Ramos (cell line): ENCODE measurements at regions not wholly inside any gene's neighbourhood (a gene's known extent, or its start where the extent isn't known, plus 50 kb on each side); places are given as distances from the start of the nearest gene placed in this dataset.

Source experiments
- in situ Hi-C: fragments of 300-500 bp; cut with MboI; formaldehyde crosslinking; loops from one replicate; pipeline ENCODE4 v1.14.3; 2022; ENCODE audit warnings: low sequenced_read_pairs; ENCODE audit not compliant: unreplicated experiment

DNA sequence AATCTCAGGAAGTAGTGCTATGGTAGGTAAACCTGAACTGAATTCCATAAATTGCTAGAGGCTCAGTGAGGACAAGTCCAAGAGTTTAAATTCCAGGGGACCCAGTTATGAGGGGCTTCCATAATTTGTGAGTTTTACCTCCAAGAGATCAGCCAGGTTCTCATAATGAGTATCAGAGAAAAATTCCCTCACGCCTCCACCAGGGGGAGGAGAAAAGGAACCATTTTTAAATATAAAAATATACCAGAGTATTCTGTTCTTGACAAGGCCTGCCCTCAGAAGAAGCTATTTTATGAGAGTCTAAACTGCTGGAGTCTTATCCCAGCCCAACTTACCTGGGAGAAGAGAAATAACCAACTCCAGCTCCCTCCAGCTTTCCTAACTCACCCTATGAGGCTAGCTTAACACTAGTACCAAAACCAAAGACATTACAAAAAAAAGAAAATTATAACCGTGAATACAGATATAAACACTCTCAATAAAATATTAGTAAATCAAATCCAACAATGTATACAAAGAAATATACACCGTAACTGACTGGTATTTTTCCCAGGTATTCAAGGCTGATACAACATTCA lies 158.7 kb downstream of the TFAP2A start:
- in situ Hi-C loops, result loop anchor here (25.0 kb wide), 1 partner anchor 181 kb away; no protein-coding TSS in a partner anchor

DNA sequence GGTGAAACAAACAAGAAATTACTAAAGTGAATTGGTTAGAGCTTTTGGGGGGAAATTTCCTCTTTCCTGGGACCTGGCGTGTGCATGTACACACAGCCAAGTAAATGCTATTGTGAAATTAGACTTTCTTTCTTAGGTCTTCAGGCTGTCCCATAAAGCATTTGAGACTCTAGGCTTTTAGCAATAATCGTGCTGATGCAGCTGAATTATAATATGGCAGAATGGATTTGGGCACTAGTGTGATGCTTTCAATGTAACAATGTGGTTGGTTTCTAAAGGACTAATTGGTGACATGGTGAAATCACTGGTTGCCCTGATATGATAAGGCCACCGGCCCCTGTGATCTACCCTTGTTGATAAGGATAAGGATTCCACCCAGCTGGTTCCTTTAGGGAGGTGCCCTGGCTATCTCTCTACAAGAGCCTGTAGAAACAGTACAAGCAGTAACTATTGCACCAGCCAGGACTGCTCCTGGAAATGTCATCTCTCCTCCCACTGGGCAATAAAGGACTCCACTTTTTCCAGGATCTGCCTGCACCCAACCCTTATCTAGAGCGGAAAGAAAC lies 164.1 kb downstream of the TFAP2A start:
- in situ Hi-C loops, result loop anchor here (25.0 kb wide), 1 partner anchor 187 kb away; no protein-coding TSS in a partner anchor

DNA sequence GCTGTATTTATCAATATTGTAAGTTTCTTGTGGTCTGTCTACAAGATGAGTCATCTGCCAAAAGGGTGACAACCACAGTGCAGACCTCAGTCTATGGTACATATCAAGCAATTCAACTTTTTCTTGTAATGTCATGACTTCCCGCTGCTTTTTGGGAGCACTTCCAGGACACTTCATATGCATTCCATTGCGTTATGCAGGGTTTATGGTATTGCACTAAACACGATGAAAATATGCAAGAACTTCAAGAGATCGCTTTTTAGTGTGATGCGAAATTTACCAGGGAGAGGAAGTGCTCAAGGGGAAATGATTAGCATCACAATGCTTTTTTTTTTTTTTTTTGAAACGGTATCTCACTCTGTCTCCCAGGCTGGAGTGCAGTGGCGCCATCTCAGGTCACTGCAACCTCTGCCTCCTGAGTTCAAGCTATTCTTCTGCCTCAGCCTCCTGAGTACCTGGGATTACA lies 166.5 kb downstream of the TFAP2A start:
- in situ Hi-C loops, result no loop called here

DNA sequence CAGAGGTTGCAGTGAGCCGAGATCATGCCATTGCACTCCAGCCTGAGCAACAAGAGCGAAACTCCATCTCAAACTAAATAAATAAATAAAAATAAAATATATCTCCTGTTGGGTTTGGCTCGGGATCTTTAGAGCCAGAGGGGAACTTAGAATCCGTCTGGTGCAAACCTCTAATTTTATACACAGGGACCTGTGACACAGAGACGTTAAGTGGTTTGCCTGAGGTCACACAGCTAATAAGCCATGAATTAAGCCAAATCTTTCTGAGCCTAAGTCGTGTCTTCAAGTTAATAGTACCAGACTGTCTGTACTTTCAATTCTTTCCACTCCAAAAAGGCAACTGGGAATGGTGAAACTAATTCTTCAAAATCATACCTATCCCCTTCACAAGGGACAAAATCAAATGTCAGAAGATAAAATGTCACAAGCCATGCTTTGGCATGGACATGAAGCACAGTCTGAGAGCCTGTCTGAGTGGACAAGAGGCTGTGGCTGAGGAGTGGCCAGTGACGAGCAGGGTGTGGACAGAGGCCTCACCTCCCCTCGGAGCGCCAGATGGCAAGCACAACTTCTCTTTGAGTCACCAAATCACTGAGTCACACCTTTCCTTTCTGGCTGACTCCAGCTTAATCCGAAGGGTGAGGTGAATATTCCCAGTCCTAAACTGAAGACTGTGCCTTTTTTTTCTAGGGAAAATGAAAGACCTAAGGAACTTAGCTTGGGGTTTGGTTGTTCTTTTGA lies 177.4 kb downstream of the TFAP2A start:
- in situ Hi-C loops, result no loop called here

DNA sequence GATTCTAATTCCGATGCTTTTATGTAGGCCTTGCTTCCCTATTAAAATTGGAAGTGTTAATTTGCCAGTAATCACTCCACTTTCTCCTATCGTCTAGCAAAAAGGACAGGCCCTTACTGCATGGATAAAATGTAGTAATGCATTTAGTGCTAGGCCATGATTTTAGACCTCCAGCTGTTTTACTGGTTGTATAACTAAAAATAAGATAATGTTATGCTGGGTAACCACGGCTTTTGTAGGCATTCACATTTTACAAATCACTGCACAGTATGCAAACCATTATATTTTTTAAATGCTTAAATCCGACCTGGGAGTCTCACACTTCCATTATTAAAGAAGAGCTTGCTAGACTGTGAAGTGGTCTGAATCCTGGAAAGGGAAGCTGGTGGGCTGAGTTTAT lies 179.5 kb downstream of the TFAP2A start:
- in situ Hi-C loops, result no loop called here

DNA sequence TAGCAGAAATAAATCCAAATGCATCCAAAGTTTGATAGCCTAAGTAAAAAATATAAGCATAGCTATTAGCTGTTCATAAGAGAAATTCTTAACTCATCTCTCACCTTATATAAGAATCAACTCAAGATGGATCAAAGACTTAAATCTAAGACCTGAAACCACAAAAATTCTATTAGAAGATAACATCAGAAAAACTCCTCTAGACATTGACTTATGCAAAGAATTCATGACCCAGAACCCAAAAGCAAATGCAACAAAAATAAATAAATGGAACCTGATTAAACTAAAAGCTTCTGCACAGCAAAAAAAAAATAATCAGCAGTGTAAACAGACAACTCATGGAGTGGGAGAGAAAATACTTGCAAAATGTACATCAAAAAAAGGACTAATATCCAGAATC lies 184.3 kb downstream of the TFAP2A start:
- in situ Hi-C loops, result no loop called here

DNA sequence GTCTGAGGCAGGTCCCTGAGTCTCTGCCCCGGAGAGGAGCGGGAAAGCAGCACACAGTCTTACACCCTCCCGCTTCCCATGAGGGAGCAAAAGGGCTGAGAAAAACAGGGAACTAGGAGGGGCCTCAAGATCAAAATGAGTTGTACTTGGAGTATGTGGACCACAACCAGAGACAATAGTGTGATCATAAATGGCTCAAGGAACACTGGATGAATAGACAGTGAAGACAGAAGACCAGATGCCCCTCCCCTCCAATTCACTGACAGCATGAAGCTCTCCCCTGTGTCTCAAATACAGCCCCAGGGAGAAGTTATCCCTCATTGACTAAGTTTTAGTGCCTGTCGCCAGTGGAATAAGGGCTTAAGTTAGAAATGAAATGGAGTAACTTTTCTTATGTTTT lies 191.0 kb downstream of the TFAP2A start:
- in situ Hi-C loops, result no loop called here

DNA sequence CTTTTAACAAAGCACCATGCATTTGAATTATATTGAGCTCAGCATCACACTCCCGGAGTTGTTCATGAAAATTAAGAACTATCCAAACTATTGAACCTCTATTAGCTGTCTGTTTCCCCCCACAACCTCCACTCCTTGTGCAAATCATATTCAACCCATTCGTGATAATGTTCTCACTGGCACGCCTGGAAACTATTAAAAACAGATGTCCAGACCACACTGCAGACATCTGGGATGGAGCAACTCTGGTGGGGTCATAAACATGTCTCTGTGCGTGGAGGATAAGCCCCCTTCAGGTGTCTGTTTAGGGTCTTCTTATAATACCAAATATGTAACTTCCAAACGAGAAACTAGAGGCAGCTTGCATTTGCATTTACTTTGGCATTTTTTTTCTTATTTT lies 193.7 kb downstream of the TFAP2A start:
- in situ Hi-C loops, result no loop called here

DNA sequence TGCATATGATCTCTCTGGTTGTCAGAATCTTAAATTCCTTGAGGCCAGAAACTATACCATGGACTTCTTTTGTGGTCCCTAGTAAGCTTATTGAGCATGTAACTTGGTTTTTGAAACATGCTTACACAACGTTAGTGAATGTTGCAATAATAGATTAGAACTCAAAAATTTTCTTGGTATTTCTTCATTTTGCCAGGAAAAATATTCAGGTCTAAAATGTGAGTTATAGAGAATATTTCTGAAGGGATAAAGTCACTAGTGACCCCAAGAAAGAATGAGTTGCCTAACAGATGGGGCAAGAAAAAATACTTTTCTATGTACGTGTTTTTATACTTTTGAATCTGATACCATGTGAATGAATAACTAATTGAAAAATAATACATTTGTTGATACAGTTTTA lies 195.4 kb downstream of the TFAP2A start:
- in situ Hi-C loops, result no loop called here

DNA sequence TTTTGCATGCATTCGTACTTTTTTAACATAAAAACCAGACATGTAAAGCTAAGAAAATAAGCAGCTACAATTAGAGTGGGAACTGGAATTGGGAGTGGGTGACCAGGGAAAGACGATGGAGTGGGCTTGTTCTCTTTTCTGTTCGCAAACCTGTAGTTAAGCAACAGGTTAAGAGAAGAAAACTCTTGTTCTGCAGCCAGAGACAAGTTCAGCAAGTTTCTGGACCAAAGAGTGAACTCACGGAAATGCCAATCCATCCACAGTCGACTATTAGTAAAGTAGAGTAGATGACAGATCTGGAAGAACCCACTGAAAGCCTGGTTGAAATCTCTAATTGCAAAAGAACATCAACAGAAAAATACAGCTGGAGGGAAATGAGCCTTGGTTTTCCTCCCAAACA lies 197.8 kb downstream of the TFAP2A start:
- in situ Hi-C loops, result no loop called here

DNA sequence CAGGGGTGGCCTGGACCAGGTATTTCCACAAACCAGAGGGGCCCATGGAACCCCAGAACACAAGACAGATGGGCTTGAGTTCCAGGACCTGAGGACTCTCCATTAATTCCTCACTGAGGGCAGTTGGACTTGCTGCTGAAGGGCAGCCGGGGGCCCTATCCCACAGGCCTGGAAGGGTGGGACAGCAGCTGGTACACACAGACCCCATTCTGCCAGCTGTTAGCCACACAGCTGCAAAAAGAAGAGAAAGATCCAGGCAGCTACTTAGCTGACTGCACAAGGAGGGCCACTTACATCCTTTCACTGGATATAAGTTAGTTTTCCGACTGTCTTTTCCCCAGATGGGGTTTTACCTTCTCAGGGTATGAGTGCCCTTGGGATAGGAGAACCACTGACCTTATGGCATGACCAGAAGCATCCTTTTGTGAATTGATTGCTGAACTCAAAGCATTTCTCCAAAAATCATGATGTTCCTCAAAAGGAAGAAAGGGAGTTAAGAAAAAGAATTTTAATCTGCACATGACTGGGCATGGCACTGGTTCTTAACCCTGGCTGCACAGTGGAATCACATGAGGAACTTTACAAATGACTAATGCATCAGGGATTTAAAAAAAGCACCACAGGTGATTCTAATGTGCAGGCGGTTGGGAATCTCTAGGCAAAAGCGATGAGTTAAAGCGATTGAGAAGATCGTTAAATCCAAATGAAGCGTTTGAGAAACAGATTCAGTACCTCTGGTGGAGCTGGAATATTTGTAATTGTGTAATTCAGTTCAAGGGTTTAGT lies 199.4 kb downstream of the TFAP2A start:
- in situ Hi-C loops, result no loop called here

DNA sequence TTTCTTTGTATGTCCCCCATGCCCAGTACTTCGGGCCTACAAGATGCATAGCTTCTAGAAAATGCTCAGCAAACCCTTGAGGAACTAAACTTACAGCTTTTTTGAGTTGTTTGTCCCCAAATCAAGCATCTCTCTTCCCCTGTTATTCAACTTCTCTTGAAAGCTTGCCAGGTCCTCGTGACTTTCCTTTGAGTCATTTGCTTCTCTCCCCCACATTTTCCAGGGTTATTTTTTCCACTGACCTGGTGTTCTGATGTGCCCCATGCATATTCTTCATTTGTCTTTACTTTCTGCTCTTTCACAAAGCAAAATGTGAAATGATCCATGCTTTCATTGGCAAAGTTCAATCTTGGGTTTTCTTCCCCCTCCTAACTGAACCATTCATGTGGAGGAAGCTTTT lies 204.8 kb downstream of the TFAP2A start:
- in situ Hi-C loops, result no loop called here

DNA sequence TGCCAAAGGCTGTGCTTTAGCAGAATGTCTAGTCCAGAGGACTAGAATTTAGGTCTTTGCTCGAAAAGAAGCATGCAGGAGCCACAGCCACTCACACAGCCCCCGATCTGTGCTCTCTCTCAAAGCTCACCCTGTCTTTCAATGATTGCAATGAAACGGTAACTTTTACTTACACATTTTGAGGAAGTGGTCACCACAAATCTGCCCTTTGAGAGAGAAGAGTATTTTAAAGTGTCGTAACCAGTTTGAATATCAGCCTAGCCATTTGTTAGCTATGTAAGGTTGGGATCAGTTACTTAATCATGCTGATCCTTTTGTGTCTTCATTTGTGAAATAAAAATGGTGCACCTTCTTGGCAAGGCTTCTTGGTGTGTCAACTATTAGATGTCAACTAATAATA lies 209.0 kb downstream of the TFAP2A start:
- in situ Hi-C loops, result no loop called here

DNA sequence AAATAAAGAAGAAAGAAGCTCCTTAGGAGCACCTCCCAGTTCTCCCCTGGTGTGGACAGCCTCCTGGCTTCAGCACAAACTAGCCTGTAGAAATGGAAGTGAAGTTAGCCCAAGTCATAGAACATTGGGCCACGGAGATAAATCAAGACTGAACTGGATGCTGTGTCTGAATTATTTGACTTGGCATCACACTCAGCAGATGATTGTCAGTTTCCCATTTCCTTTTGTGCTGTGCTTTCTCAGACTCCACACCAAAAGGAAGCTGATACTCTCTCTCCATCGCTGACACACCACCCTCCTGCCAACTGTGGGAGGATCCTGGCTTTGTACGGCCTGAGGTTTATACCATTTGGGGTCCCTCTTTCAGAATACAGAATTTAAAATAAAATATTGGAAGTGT lies 209.8 kb downstream of the TFAP2A start:
- in situ Hi-C loops, result no loop called here

DNA sequence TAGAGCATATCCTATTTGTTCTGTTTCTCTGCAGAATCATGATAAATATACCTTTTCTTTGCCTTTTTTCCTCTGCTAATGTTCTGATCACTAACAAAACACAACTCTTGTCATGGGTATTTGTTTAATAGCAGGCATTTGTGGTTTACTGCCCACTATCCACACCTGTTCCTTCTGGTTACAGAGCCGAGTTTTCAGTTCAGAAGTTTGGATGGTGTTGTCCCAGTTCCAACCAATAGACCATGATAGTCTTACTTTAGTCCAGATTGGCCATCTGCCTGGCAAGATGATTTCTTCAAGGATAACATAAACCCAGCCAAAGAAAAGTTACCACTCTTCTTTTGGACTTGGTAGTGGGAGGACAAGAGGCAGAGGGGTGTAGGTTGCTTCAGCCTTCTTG lies 211.2 kb downstream of the TFAP2A start:
- in situ Hi-C loops, result no loop called here

DNA sequence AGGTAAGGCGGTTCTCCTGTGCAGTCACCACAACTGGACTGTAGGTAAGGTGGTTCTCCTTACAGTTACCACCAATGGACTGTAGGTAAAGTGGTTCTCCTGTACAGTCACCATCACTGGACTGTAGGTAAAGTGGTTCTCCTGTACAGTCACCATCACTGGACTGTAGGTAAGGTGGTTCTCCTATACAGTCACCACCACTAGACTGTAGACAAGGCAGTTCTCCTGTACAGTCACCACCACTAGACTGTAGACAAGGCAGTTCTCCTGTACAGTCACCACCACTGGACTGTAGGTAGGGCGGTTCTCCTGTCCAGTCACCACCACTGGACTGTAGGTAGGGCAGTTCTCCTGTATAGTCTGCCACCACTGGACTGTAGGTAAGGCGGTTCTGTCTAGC lies 212.3 kb downstream of the TFAP2A start:
- in situ Hi-C loops, result no loop called here

DNA sequence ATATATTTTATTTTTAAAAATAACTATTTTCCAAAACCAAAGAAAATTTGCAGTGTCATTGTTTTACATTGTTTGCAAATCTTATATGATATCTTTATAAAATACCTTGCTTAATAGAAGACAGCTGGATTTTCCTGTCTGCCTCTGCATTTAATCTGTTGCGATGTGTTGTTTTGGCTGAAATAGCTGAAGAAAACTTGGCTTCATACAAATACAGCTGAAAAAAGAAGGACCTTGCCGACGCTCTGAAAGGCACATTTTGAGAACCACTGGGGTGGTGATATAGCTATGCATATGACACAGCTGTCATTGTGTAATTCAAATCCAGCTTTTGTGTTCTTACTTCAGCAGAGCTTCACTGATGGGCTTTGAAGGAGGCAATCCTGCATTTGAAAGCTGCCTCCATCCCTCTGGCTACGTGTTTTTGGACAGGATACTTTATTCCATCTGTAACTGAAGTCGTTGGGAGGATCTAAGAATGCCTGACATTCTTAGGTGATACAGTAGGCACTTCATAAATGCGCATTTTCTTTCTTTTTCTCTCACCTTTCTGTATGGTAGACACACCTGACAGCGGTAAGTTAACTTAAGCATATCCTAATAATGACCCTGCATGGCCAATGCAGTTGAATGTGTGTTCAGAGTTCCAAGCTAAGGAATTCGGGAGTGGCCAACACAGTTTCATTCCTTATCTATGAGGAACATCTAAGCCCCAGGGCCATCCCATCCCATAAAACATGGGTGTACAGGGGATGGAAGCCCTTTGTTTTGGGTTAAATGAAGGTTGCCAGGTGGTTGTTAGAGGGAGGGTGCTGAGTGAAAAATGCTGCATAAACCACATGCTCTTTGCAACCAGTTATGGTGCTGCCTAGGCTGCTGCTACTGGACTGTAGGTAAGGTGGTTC lies 213.0 kb downstream of the TFAP2A start:
- in situ Hi-C loops, result no loop called here

DNA sequence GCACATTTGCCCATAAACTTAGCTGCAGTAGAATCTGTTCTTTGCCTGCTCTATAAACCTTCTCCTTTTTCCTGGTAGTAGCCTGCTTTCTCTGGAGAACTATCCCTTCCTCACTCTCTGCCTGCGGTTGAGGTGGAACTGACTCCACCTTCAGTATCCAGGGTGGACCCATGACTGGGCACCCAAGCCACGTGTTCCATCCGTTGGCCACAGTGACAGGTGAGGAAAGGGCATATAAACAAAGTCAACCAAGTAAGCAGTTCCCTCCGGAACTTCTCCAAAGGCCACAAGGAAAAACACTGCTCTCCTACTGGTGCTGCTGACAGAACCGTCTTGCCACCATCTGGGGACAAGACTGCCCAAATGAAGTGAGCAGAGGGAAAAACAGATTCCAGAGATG lies 218.8 kb downstream of the TFAP2A start:
- in situ Hi-C loops, result no loop called here

DNA sequence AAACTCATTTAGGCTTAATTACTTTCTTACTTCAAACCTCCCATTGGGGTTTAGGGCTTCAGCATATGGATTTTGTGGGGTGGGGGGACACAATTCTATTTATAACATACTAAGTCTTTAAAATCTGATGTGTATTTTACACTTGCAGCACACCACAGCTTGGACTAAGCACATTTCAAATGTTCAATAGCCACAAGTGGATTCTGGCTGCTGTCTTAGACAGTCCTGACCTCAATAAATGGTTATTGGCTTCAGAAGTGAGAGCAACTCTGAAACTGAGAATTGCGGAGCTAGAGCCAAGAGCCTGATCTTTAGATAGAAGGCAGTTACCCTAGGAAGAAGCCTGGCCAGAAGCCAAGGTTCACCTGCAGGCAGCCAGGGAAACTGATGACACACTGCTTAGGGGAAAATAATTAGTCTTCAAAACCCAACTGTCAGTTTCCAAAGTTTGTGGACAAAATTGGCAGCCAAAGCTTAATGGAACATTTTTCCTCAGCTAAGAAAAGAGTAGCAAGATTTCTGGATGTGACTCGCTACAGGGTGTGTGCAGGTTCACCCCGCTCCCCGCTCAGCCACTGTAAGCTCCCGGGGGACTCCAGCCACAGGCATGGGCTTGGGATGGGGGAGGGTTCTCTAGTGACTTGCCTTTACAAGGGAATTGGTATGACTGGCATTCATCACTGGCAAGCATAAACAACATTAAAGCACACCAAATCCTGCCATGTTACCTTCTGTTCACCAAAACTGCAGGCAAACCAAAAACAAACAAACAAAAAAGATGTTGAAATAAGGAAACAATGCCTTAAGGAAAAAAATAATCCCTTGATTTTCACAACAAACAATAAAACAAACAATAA lies 219.8 kb downstream of the TFAP2A start:
- in situ Hi-C loops, result no loop called here
